ENCODE measurements at regions not wholly inside any gene's neighbourhood (a gene's known extent, or its start where the extent isn't known, plus 50 kb on each side); places are given as distances from the start of the nearest gene placed in this dataset.
A peak's percentile ranks its signal among the peaks of the same experiment; 100 is the strongest.

- H3K14ac ChIP-seq (ENCODE audit: insufficient read depth, low read length) = no peak overlapping the region
- H2AFZ ChIP-seq (ENCODE audit: low read length) = no peak overlapping the region
- no peak overlapping the region for H4K8ac ChIP-seq (replicated peaks; ENCODE audit: insufficient read length, low read depth, low read length)
- H3K27me3 ChIP-seq (ENCODE audit: insufficient read depth, low read length) = no peaks in the 10 kb centered on the region
- no peak overlapping the region for H2BK12ac ChIP-seq (ENCODE audit: insufficient read length, low read depth, low read length)
- H4K20me1 ChIP-seq (ENCODE audit: control insufficient read depth, insufficient read depth, insufficient read length) = no peaks in the 10 kb centered on the region
- TF ChIP-seq CTCF (conservative IDR thresholded peaks at IDR 0.05) = no peak
- peaks cover 9 to 12% of the 10 kb centered on the region in 2 experiments for H3K9me3 Mint-ChIP-seq
- no peak overlapping the region for H3K56ac ChIP-seq (ENCODE audit: insufficient read length, low read depth, low read length)
- no peaks in the 10 kb centered on the region for H3K23me2 ChIP-seq (ENCODE audit: insufficient read length, low read depth, low read length, poor library complexity, severe bottlenecking)
- H3K4me3 Mint-ChIP-seq = no peak overlapping the region
- H3K4me1 ChIP-seq (ENCODE audit: insufficient read depth, low read length) = no peaks in the 10 kb centered on the region
- H2BK120ac ChIP-seq (ENCODE audit: low read depth, low read length, poor library complexity, severe bottlenecking) = no peak overlapping the region
- H3K27ac ChIP-seq (ENCODE audit: insufficient read length, low read depth, low read length) = no peak overlapping the region
- peaks cover 11 to 14% (median 13%) of the 10 kb centered on the region in 3 experiments for H3K36me3 Mint-ChIP-seq (ENCODE audit: insufficient read depth in 1 of 3, low read depth in 3 of 3)
- no peak overlapping the region for H2BK5ac ChIP-seq (ENCODE audit: insufficient read length, low read length)
- H3K4ac ChIP-seq (ENCODE audit: low read depth, low read length) = no peak overlapping the region
- no peak overlapping the region for H3T11ph ChIP-seq (ENCODE audit: low read length)
- no peaks in the 10 kb centered on the region for H3K79me2 ChIP-seq (ENCODE audit: insufficient read depth, low read length)
- WGBS (ENCODE audit: extremely low coverage, insufficient read length, low lambda C conversion rate) = no CpG with 5 or more reads among the region's 2 CpGs
- no peak overlapping the region for H2BK20ac ChIP-seq (ENCODE audit: low read depth, low read length, poor library complexity, severe bottlenecking)
- no peaks in the 10 kb centered on the region for H3K27me3 Mint-ChIP-seq (ENCODE audit: low read depth)
- no peaks in the 10 kb centered on the region for H3K79me1 ChIP-seq (ENCODE audit: insufficient read depth, low read depth, low read length, poor library complexity, severe bottlenecking)
- H3K9ac ChIP-seq (ENCODE audit: extremely low read depth, insufficient read length, low read length) = no peak overlapping the region
- peaks cover 34% of the 10 kb centered on the region in 2 experiments for H3K4me1 Mint-ChIP-seq
- no peak overlapping the region for H4K91ac ChIP-seq (ENCODE audit: insufficient read length, low read depth, low read length)
- no peak overlapping the region for H3K18ac ChIP-seq (ENCODE audit: insufficient read length, low read depth, low read length)
- H2AK5ac ChIP-seq (ENCODE audit: insufficient read length, low read length) = no peak overlapping the region
- H3K27ac Mint-ChIP-seq = peak overlapping the region; percentile 18 to 85 (median 76); a peak in 6 of 7 replicates
- H3K23ac ChIP-seq (ENCODE audit: insufficient read length, low read depth, low read length) = no peak overlapping the region
- H2BK15ac ChIP-seq (ENCODE audit: low read depth, low read length) = no peak overlapping the region
- DNase-seq = no peak
- peaks cover 12% of the 10 kb centered on the region for H3K9me3 ChIP-seq (ENCODE audit: control insufficient read depth, low read depth, low read length)
- H4K5ac ChIP-seq (ENCODE audit: insufficient read length, low read depth, low read length) = no peak overlapping the region
- H3K4me2 ChIP-seq (ENCODE audit: insufficient read depth, insufficient read length, low read length) = no peak overlapping the region
Observed at GRCh38 chr10:53430127-53430891, 657.7 kb upstream of the MBL2 start.
